ENCODE measurements at regions not wholly inside any gene's neighbourhood (a gene's known extent, or its start where the extent isn't known, plus 50 kb on each side); places are given as distances from the start of the nearest gene placed in this dataset.

GRCh38 chr13:83589814-83590213, 292.5 kb downstream of the SLITRK1 start:
- DNase-seq: no peak

- DNase-seq: no peak
Measured at GRCh38 chr13:83577183-83577582, 305.1 kb downstream of the SLITRK1 start.

GRCh38 chr13:83568019-83568418, 314.3 kb downstream of the SLITRK1 start:
- no peak for DNase-seq

- no peak for DNase-seq
Measured at GRCh38 chr13:83563499-83563898, 318.8 kb downstream of the SLITRK1 start.

- DNase-seq: no peak
Measured at GRCh38 chr13:83557845-83558244, 324.4 kb downstream of the SLITRK1 start.

GRCh38 chr13:83549671-83550070, 332.6 kb downstream of the SLITRK1 start:
- DNase-seq: no peak

- no peak for DNase-seq
Measured at GRCh38 chr13:83547043-83547442, 335.2 kb downstream of the SLITRK1 start.

- DNase-seq: no peak
Measured at GRCh38 chr13:83546476-83546875, 335.8 kb downstream of the SLITRK1 start.

- DNase-seq: no peak
Measured at GRCh38 chr13:83538636-83539035, 343.6 kb downstream of the SLITRK1 start.

GRCh38 chr13:83536941-83537340, 345.3 kb downstream of the SLITRK1 start:
- no peak for DNase-seq

GRCh38 chr13:83536153-83536552, 346.1 kb downstream of the SLITRK1 start:
- DNase-seq: no peak

- DNase-seq: no peak
Measured at GRCh38 chr13:83532809-83533208, 349.5 kb downstream of the SLITRK1 start.

GRCh38 chr13:83531022-83531421, 351.3 kb downstream of the SLITRK1 start:
- no peak for DNase-seq

- DNase-seq: no peak
Measured at GRCh38 chr13:83516781-83517180, 365.5 kb downstream of the SLITRK1 start.

GRCh38 chr13:83515268-83516015, 366.8 kb downstream of the SLITRK1 start:
- no peak for DNase-seq

GRCh38 chr13:83508771-83509301, 373.4 kb downstream of the SLITRK1 start:
- no peak for DNase-seq

- DNase-seq: no peak
Measured at GRCh38 chr13:83503424-83503823, 378.9 kb downstream of the SLITRK1 start.

- no peak for DNase-seq
Measured at GRCh38 chr13:83499286-83499685, 383.0 kb downstream of the SLITRK1 start.

GRCh38 chr13:83498481-83499190, 383.6 kb downstream of the SLITRK1 start:
- no peak for DNase-seq

GRCh38 chr13:83498045-83498444, 384.2 kb downstream of the SLITRK1 start:
- no peak for DNase-seq

- DNase-seq: no peak
Measured at GRCh38 chr13:83496501-83496900, 385.8 kb downstream of the SLITRK1 start.

GRCh38 chr13:83485101-83485500, 397.2 kb downstream of the SLITRK1 start:
- DNase-seq: no peak

- no peak for DNase-seq
Measured at GRCh38 chr13:83471011-83471410, 411.3 kb downstream of the SLITRK1 start.

GRCh38 chr13:83470133-83470797, 412.0 kb downstream of the SLITRK1 start:
- DNase-seq: no peak
